ENCODE measurements at regions not wholly inside any gene's neighbourhood (a gene's known extent, or its start where the extent isn't known, plus 50 kb on each side); places are given as distances from the start of the nearest gene placed in this dataset.
A peak's percentile ranks its signal among the peaks of the same experiment; 100 is the strongest.

- no peak for DNase-seq (ENCODE audit: low spot score)
- Mint-ChIP-seq H3K4me1 (no peaks in the 10 kb centered on the region), H3K27ac (no peak overlapping the region), H3K27me3 (ENCODE audit: insufficient read depth, low read depth) (peaks cover 3% of the 10 kb centered on the region), H3K36me3 (no peaks in the 10 kb centered on the region), H3K9me3 (no peaks in the 10 kb centered on the region), H3K4me3 (no peak overlapping the region)
- Histone ChIP-seq H3F3A (ENCODE audit: low read depth) (no peaks in the 10 kb centered on the region), H3K4me2 (no peak overlapping the region), H4K20me1 (ENCODE audit: low read depth) (no peaks in the 10 kb centered on the region), H3K9me3 (ENCODE audit: low read depth) (no peaks in the 10 kb centered on the region), H3K36me3 (no peaks in the 10 kb centered on the region), H3K4me3 (no peak overlapping the region), H3K9ac (no peak overlapping the region), H3K27ac (no peak overlapping the region), H3K79me2 (ENCODE audit: low read depth) (no peaks in the 10 kb centered on the region), H2AFZ (replicated peaks) (no peak overlapping the region), H3K4me1 (peaks cover 20% of the 10 kb centered on the region), H3K27me3 (no peaks in the 10 kb centered on the region)
- TF ChIP-seq EZH2phosphoT487 (IDR thresholded peaks at IDR 0.05) = no peak
Measured at GRCh38 chr1:172882385-172882784, 168.4 kb downstream of the TNFSF18 start.

- Histone ChIP-seq H3K27ac (no peak overlapping the region), H3K27me3 (no peaks in the 10 kb centered on the region), H2AFZ (replicated peaks) (no peak overlapping the region), H3K36me3 (no peaks in the 10 kb centered on the region), H3K9ac (no peak overlapping the region), H3K9me3 (ENCODE audit: low read depth) (no peaks in the 10 kb centered on the region), H3K79me2 (ENCODE audit: low read depth) (no peaks in the 10 kb centered on the region), H3K4me1 (peaks cover 20% of the 10 kb centered on the region), H3K4me2 (no peak overlapping the region), H3F3A (ENCODE audit: low read depth) (no peaks in the 10 kb centered on the region), H3K4me3 (no peak overlapping the region), H4K20me1 (ENCODE audit: low read depth) (no peaks in the 10 kb centered on the region)
- no peaks in the 10 kb centered on the region for H3K4me1 Mint-ChIP-seq
- no peaks in the 10 kb centered on the region for H3K9me3 Mint-ChIP-seq
- peaks cover 3% of the 10 kb centered on the region for H3K27me3 Mint-ChIP-seq (ENCODE audit: insufficient read depth, low read depth)
- peak overlapping the region; percentile 40 for H3K27ac Mint-ChIP-seq
- no peak overlapping the region for H3K4me3 Mint-ChIP-seq
- TF ChIP-seq EZH2phosphoT487 (IDR thresholded peaks at IDR 0.05) (no peak), EZH2 (IDR thresholded peaks at IDR 0.05) (no peak), CTCF (IDR thresholded peaks at IDR 0.05) (no peak)
- no peak for DNase-seq (ENCODE audit: low spot score)
- no peaks in the 10 kb centered on the region for H3K36me3 Mint-ChIP-seq
Measured at GRCh38 chr1:172882791-172883386, 167.9 kb downstream of the TNFSF18 start.

GRCh38 chr1:172883387-172883791 is 167.4 kb downstream of the TNFSF18 start:
- Histone ChIP-seq H3K79me2 (ENCODE audit: low read depth) (no peaks in the 10 kb centered on the region), H3K9me3 (ENCODE audit: low read depth) (no peaks in the 10 kb centered on the region), H4K20me1 (ENCODE audit: low read depth) (no peaks in the 10 kb centered on the region), H3K4me1 (peaks cover 20% of the 10 kb centered on the region), H3K36me3 (no peaks in the 10 kb centered on the region), H3K9ac (no peak overlapping the region), H3K27ac (no peak overlapping the region), H3K27me3 (no peaks in the 10 kb centered on the region), H2AFZ (replicated peaks) (no peak overlapping the region), H3K4me2 (no peak overlapping the region), H3K4me3 (no peak overlapping the region), H3F3A (ENCODE audit: low read depth) (no peaks in the 10 kb centered on the region)
- DNase-seq (ENCODE audit: low spot score) = no peak
- Mint-ChIP-seq H3K4me3 (no peak overlapping the region), H3K4me1 (no peaks in the 10 kb centered on the region), H3K27me3 (ENCODE audit: insufficient read depth, low read depth) (peaks cover 3% of the 10 kb centered on the region), H3K27ac (no peak overlapping the region), H3K9me3 (no peaks in the 10 kb centered on the region), H3K36me3 (no peaks in the 10 kb centered on the region)
- TF ChIP-seq CTCF (IDR thresholded peaks at IDR 0.05) (no peak), EZH2phosphoT487 (IDR thresholded peaks at IDR 0.05) (no peak), EZH2 (IDR thresholded peaks at IDR 0.05) (no peak)

- Histone ChIP-seq H3K9ac (no peak overlapping the region), H3K4me1 (peaks cover 20% of the 10 kb centered on the region), H3K27me3 (no peaks in the 10 kb centered on the region), H4K20me1 (ENCODE audit: low read depth) (no peaks in the 10 kb centered on the region), H3K4me3 (no peak overlapping the region), H3K27ac (no peak overlapping the region), H3F3A (ENCODE audit: low read depth) (no peaks in the 10 kb centered on the region), H3K79me2 (ENCODE audit: low read depth) (no peaks in the 10 kb centered on the region), H3K36me3 (no peaks in the 10 kb centered on the region), H3K4me2 (no peak overlapping the region), H3K9me3 (ENCODE audit: low read depth) (no peaks in the 10 kb centered on the region), H2AFZ (replicated peaks) (no peak overlapping the region)
- peaks cover 3% of the 10 kb centered on the region for H3K27me3 Mint-ChIP-seq (ENCODE audit: insufficient read depth, low read depth)
- no peaks in the 10 kb centered on the region for H3K36me3 Mint-ChIP-seq
- DNase-seq (ENCODE audit: low spot score) = no peak
- TF ChIP-seq EZH2 (IDR thresholded peaks at IDR 0.05) = no peak
- no peak for TF ChIP-seq CTCF (IDR thresholded peaks at IDR 0.05)
- no peak for TF ChIP-seq EZH2phosphoT487 (IDR thresholded peaks at IDR 0.05)
- no peaks in the 10 kb centered on the region for H3K4me1 Mint-ChIP-seq
- no peak overlapping the region for H3K4me3 Mint-ChIP-seq
- H3K27ac Mint-ChIP-seq = no peak overlapping the region
- H3K9me3 Mint-ChIP-seq = no peaks in the 10 kb centered on the region
Measured at GRCh38 chr1:172883844-172884243, 166.9 kb downstream of the TNFSF18 start.
